ENCODE measurements at regions not wholly inside any gene's neighbourhood (a gene's known extent, or its start where the extent isn't known, plus 50 kb on each side); places are given as distances from the start of the nearest gene placed in this dataset.

- TF ChIP-seq, protein P1, sequence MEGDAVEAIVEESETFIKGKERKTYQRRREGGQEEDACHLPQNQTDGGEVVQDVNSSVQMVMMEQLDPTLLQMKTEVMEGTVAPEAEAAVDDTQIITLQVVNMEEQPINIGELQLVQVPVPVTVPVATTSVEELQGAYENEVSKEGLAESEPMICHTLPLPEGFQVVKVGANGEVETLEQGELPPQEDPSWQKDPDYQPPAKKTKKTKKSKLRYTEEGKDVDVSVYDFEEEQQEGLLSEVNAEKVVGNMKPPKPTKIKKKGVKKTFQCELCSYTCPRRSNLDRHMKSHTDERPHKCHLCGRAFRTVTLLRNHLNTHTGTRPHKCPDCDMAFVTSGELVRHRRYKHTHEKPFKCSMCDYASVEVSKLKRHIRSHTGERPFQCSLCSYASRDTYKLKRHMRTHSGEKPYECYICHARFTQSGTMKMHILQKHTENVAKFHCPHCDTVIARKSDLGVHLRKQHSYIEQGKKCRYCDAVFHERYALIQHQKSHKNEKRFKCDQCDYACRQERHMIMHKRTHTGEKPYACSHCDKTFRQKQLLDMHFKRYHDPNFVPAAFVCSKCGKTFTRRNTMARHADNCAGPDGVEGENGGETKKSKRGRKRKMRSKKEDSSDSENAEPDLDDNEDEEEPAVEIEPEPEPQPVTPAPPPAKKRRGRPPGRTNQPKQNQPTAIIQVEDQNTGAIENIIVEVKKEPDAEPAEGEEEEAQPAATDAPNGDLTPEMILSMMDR (IDR thresholded peaks at IDR 0.05), result no peak
- TF ChIP-seq POLR2A (IDR thresholded peaks at IDR 0.05), result no peak
Measured at GRCh38 chr10:33406596-33406995, 72.1 kb upstream of the NRP1 start.
